Fibroblast of pulmonary artery (primary cell): ENCODE measurements at regions not wholly inside any gene's neighbourhood (a gene's known extent, or its start where the extent isn't known, plus 50 kb on each side); places are given as distances from the start of the nearest gene placed in this dataset.

Experiments
- DNase-seq: peaks from one replicate; pipeline ENCODE4 v3.0.0-alpha.2; 2010; ENCODE audit warnings: low read depth
- H3K4me3 ChIP-seq: replicated peaks from 2 replicates; pipeline ENCODE4 v1.5.1; 2011; ENCODE audit warnings: low read depth, mild to moderate bottlenecking, control low read depth, low read length, moderate library complexity
- CTCF ChIP-seq: IDR thresholded peaks from 2 replicates; pipeline ENCODE4 v1.5.1; 2011; ENCODE audit warnings: mild to moderate bottlenecking, control low read depth, low read length, inconsistent platforms; ENCODE audit errors: missing control alignments

DNA sequence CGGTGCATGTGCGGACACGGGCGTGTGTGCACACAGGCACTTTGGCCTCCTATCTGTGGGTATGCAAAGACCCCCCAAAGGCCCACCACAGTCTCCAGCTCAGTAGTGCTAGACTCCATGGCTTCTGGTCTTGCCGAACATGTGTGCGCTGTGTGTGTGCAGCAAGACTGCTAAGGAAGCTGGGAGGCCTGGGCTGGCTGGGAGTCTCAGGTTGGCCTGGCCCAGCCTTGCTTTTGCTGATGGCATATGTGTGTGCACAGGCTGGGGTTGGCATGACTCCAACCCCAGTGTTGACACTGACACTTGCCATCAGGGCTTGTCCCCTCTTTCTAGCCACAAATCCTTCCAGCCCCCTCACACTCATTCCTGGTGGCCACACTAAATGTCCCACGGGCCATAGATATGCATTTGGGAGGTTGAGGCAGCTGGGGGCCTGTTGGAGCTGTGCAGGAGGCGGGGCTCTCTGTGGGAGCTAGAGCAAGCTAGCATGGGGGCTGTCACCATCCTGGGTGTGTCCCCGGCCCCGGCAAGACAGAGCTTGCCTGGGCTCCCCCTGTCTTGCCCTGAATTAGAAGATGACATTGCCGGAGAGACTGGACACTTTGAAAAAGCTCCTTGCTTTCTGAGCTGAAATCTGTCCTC lies 60.9 kb upstream of the NECTIN1 start:
- no peak for DNase-seq
- no peak overlapping the region for H3K4me3 ChIP-seq

DNA sequence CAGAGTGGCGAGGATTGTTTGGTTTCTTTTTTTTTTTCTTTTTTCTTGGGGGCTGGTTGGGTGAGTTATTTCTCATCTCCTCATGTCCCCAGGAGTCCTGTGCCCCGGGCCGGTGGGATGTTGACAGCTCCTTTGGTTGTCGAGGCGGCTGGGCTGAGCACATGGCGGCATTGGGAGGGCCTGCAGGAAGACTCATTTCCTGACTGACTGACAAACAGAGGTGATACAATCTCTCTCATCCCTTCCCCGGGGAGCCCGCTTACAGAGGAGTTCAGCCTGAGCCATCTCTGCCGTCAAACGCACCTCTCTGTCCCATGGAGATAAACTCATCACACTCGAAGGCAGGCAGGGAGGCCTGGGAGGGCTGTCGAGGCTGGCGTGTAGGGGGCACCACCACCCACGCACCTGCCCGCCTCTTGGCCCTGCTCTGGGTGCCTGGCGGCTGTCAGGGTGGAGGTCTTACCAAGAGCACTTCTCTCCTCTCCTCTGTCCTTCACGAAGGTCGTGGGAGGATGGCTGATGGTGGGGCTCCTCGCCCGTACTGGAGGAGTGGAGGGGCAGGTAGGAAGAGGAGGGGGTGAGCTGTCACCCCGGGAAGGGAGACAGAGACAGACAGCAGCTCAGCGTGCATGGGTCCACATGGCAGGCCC lies 60.0 kb upstream of the NECTIN1 start:
- no peak for DNase-seq
- no peak for TF ChIP-seq CTCF
- H3K4me3 ChIP-seq = no peak overlapping the region

More for the DNA sequence above, 60.9 kb upstream of the NECTIN1 start:
- no peak for TF ChIP-seq CTCF

DNA sequence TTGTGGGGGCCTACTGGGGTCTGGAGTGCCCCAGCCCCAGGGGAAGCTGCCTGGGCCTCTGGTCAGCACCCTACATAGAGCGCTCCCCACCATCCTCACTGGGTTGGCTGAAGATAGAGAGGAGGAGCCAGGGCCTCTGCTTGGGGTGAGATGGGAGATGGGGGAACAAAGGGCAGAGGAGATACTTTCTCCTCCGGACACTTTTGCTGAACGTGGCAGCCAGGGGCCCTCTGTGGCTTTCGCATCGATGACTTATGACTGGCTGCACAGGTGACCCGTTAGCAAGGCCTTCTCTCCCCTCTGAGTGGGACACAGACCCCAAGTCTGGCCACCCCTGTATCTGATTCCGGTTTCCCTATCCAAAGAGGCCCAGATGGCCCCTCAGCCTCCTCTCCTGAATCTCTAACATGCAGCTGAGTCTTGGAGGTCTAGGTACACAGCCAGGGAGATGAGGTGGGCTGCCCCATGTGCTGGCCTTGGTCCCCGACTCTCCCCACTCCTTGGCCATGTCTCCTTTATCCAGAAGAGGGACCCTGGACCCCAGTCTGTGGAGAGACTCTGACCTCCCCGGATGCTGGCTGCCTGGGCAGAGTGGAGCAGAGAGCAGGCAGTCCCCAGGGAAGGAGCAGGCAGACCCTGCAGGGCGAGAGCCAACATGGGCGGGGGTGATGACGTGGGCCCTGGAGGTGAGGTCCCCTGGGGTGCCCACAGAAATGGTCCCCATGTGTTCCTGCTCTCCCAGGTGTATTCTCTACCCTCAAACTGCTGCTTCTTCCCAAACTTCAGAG lies 59.3 kb upstream of the NECTIN1 start:
- TF ChIP-seq CTCF = no peak
- no peak overlapping the region for H3K4me3 ChIP-seq
- no peak for DNase-seq

GRCh38 chr11:119787074-119787461 lies 58.1 kb upstream of the NECTIN1 start:
- TF ChIP-seq CTCF = no peak
- no peak for DNase-seq
- H3K4me3 ChIP-seq = no peak overlapping the region

- no peak for DNase-seq
- no peak for TF ChIP-seq CTCF
- no peak overlapping the region for H3K4me3 ChIP-seq
Observed at GRCh38 chr11:119786431-119787073, 57.6 kb upstream of the NECTIN1 start.

DNA sequence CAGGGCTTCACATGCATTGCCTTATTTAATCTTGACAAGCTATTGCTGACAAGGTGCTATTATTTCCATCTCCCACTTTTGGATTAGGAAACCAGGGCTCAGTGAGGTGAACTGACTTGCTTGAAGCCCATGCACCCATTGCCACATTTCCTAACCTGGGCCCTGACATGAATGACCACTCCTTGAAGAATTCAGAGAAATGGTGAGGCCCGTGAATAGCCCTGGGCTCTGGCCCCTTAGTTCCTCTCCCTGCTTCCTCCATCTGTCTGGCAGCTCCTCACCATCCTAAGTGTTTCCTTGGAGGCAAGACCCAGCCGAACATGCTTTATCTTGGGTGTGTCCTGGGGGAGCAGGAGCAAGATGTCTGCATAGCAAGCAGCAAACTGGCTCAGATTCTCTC lies 56.1 kb upstream of the NECTIN1 start:
- no peak for TF ChIP-seq CTCF
- H3K4me3 ChIP-seq = no peak overlapping the region
- no peak for DNase-seq
